ENCODE measurements at regions not wholly inside any gene's neighbourhood (a gene's known extent, or its start where the extent isn't known, plus 50 kb on each side); places are given as distances from the start of the nearest gene placed in this dataset.

- H3K9ac ChIP-seq (ENCODE audit: low read length) = no peak overlapping the region
- H3K27ac ChIP-seq (ENCODE audit: low read depth, low read length) = no peak overlapping the region
- ChIA-PET POLR2A (no interaction called here), CTCF (no interaction called here), RAD21 (ENCODE audit: low non-redundant PET in 1 of 2, low total read pairs in 2 of 2, uncharacterized antibody in 2 of 2, unreplicated experiment in 2 of 2) (no interaction called here)
- no peaks in the 10 kb centered on the region for H3K36me3 ChIP-seq (ENCODE audit: control insufficient read depth in 1 of 2, insufficient read depth in 2 of 2, low read length in 2 of 2)
- H4K20me1 ChIP-seq (ENCODE audit: insufficient read depth) = no peaks in the 10 kb centered on the region
- no peak for ATAC-seq
- no peaks in the 10 kb centered on the region for H3K9me3 ChIP-seq (ENCODE audit: control insufficient read depth in 1 of 2, insufficient read depth in 1 of 2, low read depth in 1 of 2, low read length in 2 of 2)
- no peaks in the 10 kb centered on the region for H3K4me1 ChIP-seq (ENCODE audit: control insufficient read depth in 1 of 2, insufficient read depth in 2 of 2, low read length in 2 of 2)
- intact Hi-C loops (cut with micrococcal nuclease) = no loop called here
- no peaks in the 10 kb centered on the region for H3K79me2 ChIP-seq (ENCODE audit: insufficient read depth, low read length)
- BruUV-seq (replicated peaks) = no TSS peak
- no peaks in the 10 kb centered on the region for H3K9me2 ChIP-seq (ENCODE audit: insufficient read depth)
- 0 out of 2 replicates have a peak, but pooled peaks cover 10% of the 10 kb centered on the region for H3K27me3 ChIP-seq (ENCODE audit: insufficient read depth, low read length)
- DNase-seq (ENCODE audit: low read depth, low spot score) = no peak
- no peak overlapping the region for H3K4me3 ChIP-seq (replicated peaks in 1 of 2; ENCODE audit: low read depth in 1 of 2, low read length in 2 of 2)
- no peak overlapping the region for H2AFZ ChIP-seq (ENCODE audit: low read depth, low read length, poor library complexity, severe bottlenecking)
- no peak for TF ChIP-seq POLR2A (IDR thresholded peaks at IDR 0.05; ENCODE audit: borderline replicate concordance, extremely low read depth, insufficient read depth, insufficient read length)
- TF ChIP-seq MAX (IDR thresholded peaks at IDR 0.05) = no peak
- TF ChIP-seq EGR1 (IDR thresholded peaks at IDR 0.05; ENCODE audit: low read depth) = no peak
- TF ChIP-seq YY1 (IDR thresholded peaks at IDR 0.05; ENCODE audit: extremely low read depth, insufficient replicate concordance, low read depth, low read length) = no peak
- no peak for TF ChIP-seq FOSL1 (IDR thresholded peaks at IDR 0.05; ENCODE audit: low read depth)
- TF ChIP-seq TCF7L2 (IDR thresholded peaks at IDR 0.05; ENCODE audit: borderline replicate concordance, extremely low read depth, insufficient read depth, insufficient read length) = no peak
- TF ChIP-seq REST (IDR thresholded peaks at IDR 0.05; ENCODE audit: low read depth) = no peak
- no peak for TF ChIP-seq RAD21 (IDR thresholded peaks at IDR 0.05; ENCODE audit: low read depth)
- TF ChIP-seq ZFX (IDR thresholded peaks at IDR 0.05) = no peak
- no peak overlapping the region for H3K4me2 ChIP-seq (ENCODE audit: low read length)
Measured at GRCh38 chr3:168427156-168427555, 331.4 kb upstream of the GOLIM4 start.
